Stimulated activated CD8-positive, alpha-beta memory T cell treated with anti-CD3 and anti-CD28 coated beads, Interleukin-15, amount 100 ng/mL, for 4 hours (primary cell): ENCODE measurements at regions not wholly inside any gene's neighbourhood (a gene's known extent, or its start where the extent isn't known, plus 50 kb on each side); places are given as distances from the start of the nearest gene placed in this dataset.

Experiments used
- DNase-seq, 2 donors: peaks; one replicate each; pipeline ENCODE4 v3.0.0-alpha.2; 2020; ENCODE audit warnings: low read depth in 2 of 2

GRCh38 chr4:15291122-15291521, 136.7 kb upstream of the C1QTNF7 start:
- DNase-seq: no peak

GRCh38 chr4:15293711-15294110, 134.1 kb upstream of the C1QTNF7 start:
- DNase-seq: no peak

- DNase-seq: no peak
These were observed 133.6 kb upstream of the C1QTNF7 start for GRCh38 chr4:15294202-15294601.

- no peak for DNase-seq
These were observed 133.0 kb upstream of the C1QTNF7 start for GRCh38 chr4:15294832-15295231.

GRCh38 chr4:15295421-15296162, 132.2 kb upstream of the C1QTNF7 start:
- DNase-seq: no peak

GRCh38 chr4:15297344-15297743, 130.5 kb upstream of the C1QTNF7 start:
- DNase-seq: no peak

- DNase-seq: no peak
These were observed 128.2 kb upstream of the C1QTNF7 start for GRCh38 chr4:15299627-15300026.

- DNase-seq: no peak
These were observed 124.7 kb upstream of the C1QTNF7 start for GRCh38 chr4:15303052-15303641.

GRCh38 chr4:15314974-15315373, 112.9 kb upstream of the C1QTNF7 start:
- no peak for DNase-seq

GRCh38 chr4:15317246-15317645, 110.6 kb upstream of the C1QTNF7 start:
- DNase-seq: no peak

- DNase-seq: no peak
These were observed 109.0 kb upstream of the C1QTNF7 start for GRCh38 chr4:15318621-15319348.

GRCh38 chr4:15320121-15320678, 107.6 kb upstream of the C1QTNF7 start:
- DNase-seq: no peak

- no peak for DNase-seq
These were observed 105.8 kb upstream of the C1QTNF7 start for GRCh38 chr4:15322006-15322405.

- no peak for DNase-seq
These were observed 101.8 kb upstream of the C1QTNF7 start for GRCh38 chr4:15325987-15326386.

GRCh38 chr4:15327311-15328298, 100.2 kb upstream of the C1QTNF7 start:
- no peak for DNase-seq

- DNase-seq: no peak
These were observed 95.9 kb upstream of the C1QTNF7 start for GRCh38 chr4:15331930-15332329.

- DNase-seq: no peak
These were observed 95.5 kb upstream of the C1QTNF7 start for GRCh38 chr4:15332377-15332776.

GRCh38 chr4:15333692-15334633, 93.9 kb upstream of the C1QTNF7 start:
- DNase-seq: no peak

- DNase-seq: no peak
These were observed 91.2 kb upstream of the C1QTNF7 start for GRCh38 chr4:15336410-15337167.
